ENCODE measurements at regions not wholly inside any gene's neighbourhood (a gene's known extent, or its start where the extent isn't known, plus 50 kb on each side); places are given as distances from the start of the nearest gene placed in this dataset.

GRCh38 chr20:60565083-60565482, 606.9 kb downstream of the CDH26 start:
- FAIRE-seq (no peak), DNase-seq (ENCODE audit: low spot score) (no peak)

DNA sequence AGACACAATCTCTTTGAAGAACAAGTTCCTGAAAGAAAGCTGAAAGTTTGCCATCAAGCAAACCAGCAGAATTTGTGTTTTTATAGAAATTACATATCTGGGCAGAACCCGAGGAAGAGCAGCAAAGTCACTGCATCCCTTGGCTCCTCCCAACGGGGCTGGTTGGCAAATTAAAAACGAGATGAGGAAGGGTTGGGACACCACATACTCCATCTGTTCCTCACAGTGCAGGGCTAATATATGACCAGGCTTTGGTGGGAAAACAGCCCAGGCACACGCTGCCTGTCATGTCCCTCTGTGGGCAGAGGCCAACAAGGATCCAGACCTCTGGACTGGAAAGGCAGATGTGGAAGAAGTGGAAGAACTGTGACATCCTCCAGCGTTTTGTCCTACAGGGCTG, 607.3 kb downstream of the CDH26 start:
- FAIRE-seq, result no peak
- DNase-seq (ENCODE audit: low spot score), result no peak

GRCh38 chr20:60569116-60569515, 610.9 kb downstream of the CDH26 start:
- DNase-seq (ENCODE audit: low spot score) (no peak), FAIRE-seq (no peak)

GRCh38 chr20:60570481-60571277, 612.5 kb downstream of the CDH26 start:
- DNase-seq (ENCODE audit: low spot score), result no peak
- no peak for FAIRE-seq

- FAIRE-seq, result no peak
These were observed 614.9 kb downstream of the CDH26 start for GRCh38 chr20:60573003-60573680.

DNA sequence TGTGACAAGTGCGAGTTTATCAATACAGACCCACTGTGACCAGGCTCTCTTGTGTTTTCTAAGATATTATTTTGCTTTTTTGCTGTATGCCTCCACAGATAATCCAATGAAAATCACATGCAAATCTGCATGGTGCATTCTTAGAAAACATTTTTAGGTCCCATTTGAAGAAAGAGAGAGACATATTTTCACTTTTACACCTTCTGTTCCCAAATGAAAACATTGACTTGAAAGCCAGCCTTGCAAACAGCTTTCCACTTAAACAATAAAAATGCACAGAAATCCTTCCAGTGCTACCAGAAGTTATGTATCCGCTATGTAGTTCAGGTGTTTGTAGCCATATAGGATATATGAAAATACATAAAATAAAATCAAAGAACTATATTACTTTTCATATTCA, 618.0 kb downstream of the CDH26 start:
- FAIRE-seq, result no peak
- no peak for DNase-seq (ENCODE audit: low spot score)

More at GRCh38 chr20:60573003-60573680, 614.9 kb downstream of the CDH26 start:
- no peak for DNase-seq (ENCODE audit: low spot score)

DNA sequence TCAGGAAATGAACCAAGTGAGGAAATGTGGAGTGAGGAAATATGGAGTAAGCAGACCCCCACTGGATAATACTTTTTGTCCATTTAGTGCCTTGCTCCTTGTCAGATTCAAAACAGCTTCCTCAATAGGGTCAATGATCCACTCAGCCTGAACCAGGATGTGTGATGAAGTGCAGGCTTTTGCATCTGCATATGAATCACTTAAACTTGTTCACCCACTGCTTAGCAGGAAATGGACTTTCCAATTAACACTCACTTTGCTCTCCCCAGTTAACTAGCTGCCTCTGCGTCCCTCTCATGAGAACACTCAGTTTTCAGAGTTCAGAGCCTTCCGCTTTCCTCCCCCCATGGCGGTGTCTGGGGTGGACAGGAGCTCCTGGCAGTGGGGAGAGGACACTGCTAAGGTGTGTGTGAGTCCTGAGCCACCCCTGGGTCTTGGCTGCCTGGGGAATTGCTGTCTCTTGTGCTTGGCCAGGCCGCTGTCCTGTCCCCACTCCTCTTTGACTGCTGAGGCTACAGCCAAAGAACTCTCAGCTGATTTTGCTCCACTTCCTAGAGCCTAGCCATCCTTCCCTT, 621.8 kb downstream of the CDH26 start:
- FAIRE-seq (no peak), DNase-seq (ENCODE audit: low spot score) (no peak)

DNA sequence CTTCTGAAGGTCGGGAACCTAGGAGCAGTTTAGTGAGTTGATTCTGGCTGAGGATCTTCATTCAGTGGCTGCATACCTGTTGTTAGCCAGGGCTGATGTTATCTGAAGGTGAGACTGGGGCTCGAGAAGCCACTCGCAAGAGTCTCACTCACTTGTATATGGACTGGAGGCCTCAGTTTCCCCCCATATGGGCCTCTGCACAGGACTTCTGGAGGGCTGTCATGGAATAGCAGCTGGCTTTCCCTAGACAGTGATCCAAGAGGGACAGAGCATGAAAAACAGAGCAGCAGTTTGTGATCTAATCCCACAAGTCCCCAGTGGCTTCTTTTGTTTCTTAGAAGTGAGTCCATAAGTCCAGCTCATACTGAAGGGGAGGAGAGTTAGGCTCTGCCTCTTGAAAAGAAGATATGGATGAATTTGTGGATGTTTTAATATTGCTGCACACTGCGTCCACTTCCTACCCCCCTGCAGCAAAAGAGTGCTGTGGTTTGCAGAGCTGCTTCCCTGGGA, 623.4 kb downstream of the CDH26 start:
- no peak for FAIRE-seq
- no peak for DNase-seq (ENCODE audit: low spot score)

- no peak for FAIRE-seq
- no peak for DNase-seq (ENCODE audit: low spot score)
These were observed 625.5 kb downstream of the CDH26 start for GRCh38 chr20:60583741-60584140.

- no peak for DNase-seq (ENCODE audit: low spot score)
- no peak for FAIRE-seq
These were observed 626.0 kb downstream of the CDH26 start for GRCh38 chr20:60584221-60584620.

GRCh38 chr20:60585651-60586050, 627.4 kb downstream of the CDH26 start:
- no peak for FAIRE-seq
- DNase-seq (ENCODE audit: low spot score), result no peak

- FAIRE-seq, result no peak
- DNase-seq (ENCODE audit: low spot score), result no peak
These were observed 628.2 kb downstream of the CDH26 start for GRCh38 chr20:60586269-60587050.

- no peak for DNase-seq (ENCODE audit: low spot score)
- no peak for FAIRE-seq
These were observed 629.8 kb downstream of the CDH26 start for GRCh38 chr20:60587986-60588385.

GRCh38 chr20:60589623-60590022, 631.4 kb downstream of the CDH26 start:
- FAIRE-seq, result no peak
- no peak for DNase-seq (ENCODE audit: low spot score)

DNA sequence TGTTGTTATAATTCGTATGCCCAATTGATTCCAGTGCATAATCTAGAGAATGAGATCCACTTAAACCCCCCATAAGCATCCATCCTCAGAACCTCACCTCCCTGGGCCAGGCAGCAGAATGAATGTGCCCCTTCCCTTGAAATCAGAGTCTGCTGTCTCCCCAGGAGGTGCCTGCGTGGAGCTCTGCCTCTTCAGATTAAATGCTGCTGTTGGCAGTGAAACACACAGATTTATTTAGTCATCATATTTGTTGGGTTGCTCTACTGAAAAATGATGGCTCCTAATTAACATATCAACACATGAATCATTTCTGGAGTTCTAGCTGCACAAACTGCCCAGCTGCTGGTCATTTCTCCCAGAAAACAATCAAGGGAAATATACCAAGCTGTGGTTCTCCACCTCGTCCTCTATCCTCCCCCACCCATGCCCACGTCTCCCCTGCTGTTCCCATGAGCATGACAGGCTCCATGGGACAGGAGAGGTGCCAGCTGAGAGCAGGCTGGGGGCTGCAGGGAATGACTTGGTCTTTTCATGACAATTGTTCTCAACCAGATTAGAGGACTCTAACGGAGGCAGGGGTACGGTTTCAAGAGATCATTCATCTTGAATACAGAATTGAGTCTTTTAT, 633.1 kb downstream of the CDH26 start:
- DNase-seq (ENCODE audit: low spot score) (no peak), FAIRE-seq (no peak)

DNA sequence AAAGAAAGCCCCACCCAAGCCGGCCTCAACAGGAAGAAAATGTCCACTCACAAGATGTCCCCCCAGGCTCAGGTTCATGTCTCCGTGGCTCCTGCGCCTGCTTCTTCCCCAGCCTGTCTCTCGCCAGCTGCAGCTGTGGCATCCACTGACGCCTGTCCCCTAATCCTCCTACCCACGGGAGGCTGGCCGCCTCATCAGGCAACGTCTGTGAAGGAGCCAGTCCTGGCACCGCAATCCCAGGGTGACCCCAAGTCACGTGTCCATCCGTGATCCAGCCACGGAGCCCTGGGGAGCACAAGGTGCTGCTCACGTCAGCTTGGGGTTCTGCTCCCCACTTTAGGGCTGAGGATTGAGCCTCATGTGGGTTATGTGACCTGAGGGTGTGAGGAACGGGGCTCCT, 640.3 kb downstream of the CDH26 start:
- DNase-seq (ENCODE audit: low spot score) (no peak), FAIRE-seq (no peak)

- no peak for FAIRE-seq
- DNase-seq (ENCODE audit: low spot score), result no peak
These were observed 641.2 kb downstream of the CDH26 start for GRCh38 chr20:60599381-60599780.

- DNase-seq (ENCODE audit: low spot score), result no peak
- FAIRE-seq, result no peak
These were observed 641.8 kb downstream of the CDH26 start for GRCh38 chr20:60600036-60600435.

- FAIRE-seq, result no peak
These were observed 628.0 kb upstream of the CDH4 start for GRCh38 chr20:60624066-60624465.

DNA sequence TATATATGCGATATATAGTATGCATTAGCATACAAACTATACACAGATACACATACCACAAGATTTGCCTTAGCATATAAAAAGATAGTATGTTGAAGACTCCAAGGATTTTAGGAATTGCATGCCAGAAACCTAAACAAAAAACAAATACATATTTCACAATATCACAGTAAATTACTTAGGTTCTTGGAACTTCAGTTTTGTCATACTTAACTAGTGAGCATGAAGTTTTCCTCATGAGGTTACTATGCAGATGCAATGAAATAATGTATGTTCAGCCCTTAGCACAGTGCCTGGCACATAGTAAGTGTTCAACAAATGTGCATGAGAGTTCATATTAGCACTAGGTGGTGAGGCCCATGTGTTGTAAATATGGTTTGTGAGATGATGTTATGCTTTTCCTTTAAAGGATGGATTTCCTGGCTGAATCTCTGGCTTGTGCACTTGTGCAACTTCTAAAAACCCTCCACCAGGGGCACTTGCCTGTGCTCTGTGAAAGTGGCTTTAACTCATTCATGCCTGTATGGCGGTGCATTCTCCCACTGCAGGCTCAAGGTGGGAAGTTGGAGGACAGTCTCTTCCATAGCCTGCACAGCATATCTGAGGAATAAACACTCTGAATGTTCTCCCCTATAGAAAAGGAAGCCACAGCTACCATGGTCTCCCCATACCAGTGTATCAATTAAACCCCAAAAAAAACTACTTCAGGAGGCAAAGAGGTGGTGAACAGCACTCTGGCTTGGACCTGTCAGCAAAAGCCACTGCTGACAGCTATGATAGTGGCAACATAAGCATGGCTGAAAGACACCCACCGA, 624.1 kb upstream of the CDH4 start:
- DNase-seq (ENCODE audit: low spot score) (no peak), FAIRE-seq (no peak)

More at GRCh38 chr20:60624066-60624465, 628.0 kb upstream of the CDH4 start:
- no peak for DNase-seq (ENCODE audit: low spot score)

All from RCC 7860 (cell line).